ENCODE measurements at regions not wholly inside any gene's neighbourhood (a gene's known extent, or its start where the extent isn't known, plus 50 kb on each side); places are given as distances from the start of the nearest gene placed in this dataset.

DNA sequence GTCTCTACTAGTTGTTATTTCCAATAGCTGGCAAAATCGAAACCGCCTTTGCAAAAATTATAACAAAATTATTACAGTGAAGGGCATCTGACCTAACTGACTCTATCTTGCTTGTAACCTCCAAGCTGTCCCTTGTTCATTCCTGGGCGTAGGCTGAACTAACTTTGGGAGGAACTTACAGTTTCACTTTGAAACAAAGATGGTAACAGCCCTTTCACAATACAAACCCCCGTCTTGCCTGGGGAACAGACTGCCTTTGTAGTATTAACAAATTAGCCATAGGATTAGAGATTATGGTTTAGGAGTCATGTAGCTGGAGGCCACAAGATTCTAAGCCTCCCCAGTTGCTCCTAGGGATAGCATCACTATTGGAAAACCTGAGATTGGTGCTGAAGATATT is 131.6 kb upstream of the HSD17B12 start:
- Histone ChIP-seq H3K36me3 (no peaks in the 10 kb centered on the region), H3K4me3 (no peak overlapping the region), H3K4me1 (peaks cover 0 to 11% (median 5%) of the 10 kb centered on the region in 9 donors), H3K9me3 (no peaks in the 10 kb centered on the region), H3K27me3 (peaks cover 0 to 75% (median 52%) of the 10 kb centered on the region in 7 donors), H3K27ac (no peak overlapping the region)
- ATAC-seq (no peak), DNase-seq (no peak)
- TF ChIP-seq, protein P1, sequence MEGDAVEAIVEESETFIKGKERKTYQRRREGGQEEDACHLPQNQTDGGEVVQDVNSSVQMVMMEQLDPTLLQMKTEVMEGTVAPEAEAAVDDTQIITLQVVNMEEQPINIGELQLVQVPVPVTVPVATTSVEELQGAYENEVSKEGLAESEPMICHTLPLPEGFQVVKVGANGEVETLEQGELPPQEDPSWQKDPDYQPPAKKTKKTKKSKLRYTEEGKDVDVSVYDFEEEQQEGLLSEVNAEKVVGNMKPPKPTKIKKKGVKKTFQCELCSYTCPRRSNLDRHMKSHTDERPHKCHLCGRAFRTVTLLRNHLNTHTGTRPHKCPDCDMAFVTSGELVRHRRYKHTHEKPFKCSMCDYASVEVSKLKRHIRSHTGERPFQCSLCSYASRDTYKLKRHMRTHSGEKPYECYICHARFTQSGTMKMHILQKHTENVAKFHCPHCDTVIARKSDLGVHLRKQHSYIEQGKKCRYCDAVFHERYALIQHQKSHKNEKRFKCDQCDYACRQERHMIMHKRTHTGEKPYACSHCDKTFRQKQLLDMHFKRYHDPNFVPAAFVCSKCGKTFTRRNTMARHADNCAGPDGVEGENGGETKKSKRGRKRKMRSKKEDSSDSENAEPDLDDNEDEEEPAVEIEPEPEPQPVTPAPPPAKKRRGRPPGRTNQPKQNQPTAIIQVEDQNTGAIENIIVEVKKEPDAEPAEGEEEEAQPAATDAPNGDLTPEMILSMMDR (IDR thresholded peaks at IDR 0.05), result no peak
- WGBS, 2 donors, result 86 to 91% methylated on average over 4 of the region's 4 CpGs
- intact Hi-C loops (cut with DNase I), result no loop called here

DNA sequence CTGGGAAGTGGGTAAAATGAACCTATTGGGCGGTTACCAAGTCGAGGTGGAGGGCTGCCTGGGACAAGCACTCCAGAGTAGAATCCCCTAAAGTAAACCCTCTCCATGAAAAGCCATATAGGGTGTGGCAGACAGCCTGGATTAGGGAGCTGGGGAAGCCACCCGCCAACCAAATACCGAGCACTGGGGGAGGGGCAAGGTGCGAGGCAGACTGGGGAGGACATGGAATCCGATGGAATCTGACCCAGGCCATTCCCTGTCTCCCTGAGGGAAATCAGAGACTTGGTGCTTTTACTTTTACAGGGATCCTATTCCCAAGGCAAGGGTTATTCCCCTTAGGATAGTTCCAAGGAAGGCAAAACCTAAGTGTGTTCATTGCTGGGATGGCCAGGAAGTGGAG is 130.9 kb upstream of the HSD17B12 start:
- intact Hi-C loops (cut with DNase I), result loop anchor here in 1 of 10 donors (10.0 kb wide), 1 partner anchor 305 kb away; no protein-coding TSS in a partner anchor
- H3K4me3 ChIP-seq, result no peak overlapping the region
- H3K27ac ChIP-seq, result no peak overlapping the region
- peaks cover 0 to 83% (median 57%) of the 10 kb centered on the region in 7 donors for H3K27me3 ChIP-seq
- WGBS, 2 donors, result 63 to 66% methylated on average over 6 of the region's 6 CpGs
- TF ChIP-seq, protein P1 (IDR thresholded peaks at IDR 0.05), result no peak
- ATAC-seq (no peak), DNase-seq (no peak)
- peaks cover 0 to 11% (median 5%) of the 10 kb centered on the region in 9 donors for H3K4me1 ChIP-seq
- no peaks in the 10 kb centered on the region for H3K36me3 ChIP-seq
- H3K9me3 ChIP-seq, result no peaks in the 10 kb centered on the region

DNA sequence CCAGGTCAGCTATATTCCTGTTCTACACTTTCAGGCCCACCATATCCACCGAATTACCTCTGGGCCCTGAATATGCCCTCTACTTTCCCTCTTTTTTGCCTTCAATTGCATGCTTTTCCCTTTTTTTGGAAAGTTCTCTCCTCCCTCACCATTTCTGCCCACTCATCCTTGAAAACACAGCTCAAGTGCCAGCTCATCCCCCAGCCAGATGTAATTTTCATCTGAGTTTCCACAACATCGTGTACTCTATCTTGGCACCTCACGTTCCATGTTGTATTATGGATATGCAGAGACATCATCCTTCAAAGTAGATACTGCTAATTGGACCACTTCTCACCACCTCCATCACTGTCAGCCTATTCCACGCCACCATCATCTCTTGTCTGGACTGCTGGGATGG is 129.8 kb upstream of the HSD17B12 start:
- ATAC-seq, result no peak
- no peaks in the 10 kb centered on the region for H3K9me3 ChIP-seq
- peaks cover 0 to 16% (median 8%) of the 10 kb centered on the region in 9 donors for H3K4me1 ChIP-seq
- H3K4me3 ChIP-seq, result no peak overlapping the region
- no peaks in the 10 kb centered on the region for H3K36me3 ChIP-seq
- H3K27me3 ChIP-seq, result peaks cover 0 to 90% (median 66%) of the 10 kb centered on the region in 7 donors
- WGBS, 2 donors, result 80 to 85% methylated on average over 4 of the region's 4 CpGs
- no peak overlapping the region for H3K27ac ChIP-seq
- intact Hi-C loops (cut with DNase I), result loop anchor here in 1 of 10 donors (10.0 kb wide), 1 partner anchor 304 kb away; no protein-coding TSS in a partner anchor
- DNase-seq, result no peak
- TF ChIP-seq, protein P1 (IDR thresholded peaks at IDR 0.05), result no peak

GRCh38 chr11:43554148-43554473 is 126.4 kb upstream of the HSD17B12 start:
- Histone ChIP-seq H3K4me3 (no peak overlapping the region), H3K9me3 (no peaks in the 10 kb centered on the region), H3K4me1 (peaks cover 0 to 36% (median 14%) of the 10 kb centered on the region in 9 donors), H3K27ac (no peak overlapping the region), H3K27me3 (peaks cover 0 to 88% (median 69%) of the 10 kb centered on the region in 7 donors), H3K36me3 (no peaks in the 10 kb centered on the region)
- TF ChIP-seq, protein P1 (IDR thresholded peaks at IDR 0.05), result no peak
- intact Hi-C loops (cut with DNase I), result loop anchor here in 1 of 10 donors (10.0 kb wide), 1 partner anchor 301 kb away; no protein-coding TSS in a partner anchor
- DNase-seq (no peak), ATAC-seq (no peak)
- 38 to 41% methylated on average over 6 of the region's 6 CpGs for WGBS, 2 donors
